ENCODE measurements at regions not wholly inside any gene's neighbourhood (a gene's known extent, or its start where the extent isn't known, plus 50 kb on each side); places are given as distances from the start of the nearest gene placed in this dataset.

DNA sequence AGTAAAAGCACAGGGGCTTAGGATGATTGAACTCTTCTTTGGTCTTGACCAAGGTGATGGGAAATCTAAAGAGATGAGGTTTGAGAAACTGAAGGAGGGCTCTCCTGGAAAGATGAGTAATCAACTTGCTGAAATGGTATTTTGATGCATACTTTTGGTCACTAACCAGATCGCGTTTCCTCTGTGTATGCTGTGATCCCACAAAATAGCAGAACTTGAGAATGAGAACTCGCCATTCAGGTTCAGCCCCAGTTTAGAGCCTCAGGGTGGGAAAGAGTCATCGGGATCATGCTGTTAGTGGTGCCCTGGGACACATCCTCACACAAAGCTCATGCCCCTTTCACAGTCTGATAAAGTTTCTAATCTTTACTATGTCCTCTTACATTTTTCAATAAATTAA lies 488.8 kb downstream of the ETNK1 start:
- no peak overlapping the region for H3K4me3 ChIP-seq
- intact Hi-C loops (cut with DNase I; ENCODE audit: low total_unique reads), result no loop called here
- H3K27me3 ChIP-seq, result no peaks in the 10 kb centered on the region
- H3K4me1 ChIP-seq, result no peaks in the 10 kb centered on the region
- no peaks in the 10 kb centered on the region for H3K36me3 ChIP-seq
- no peaks in the 10 kb centered on the region for H3K9me3 ChIP-seq
- DNase-seq (ENCODE audit: low spot score in 2 of 2), result no peak
- TF ChIP-seq POLR2AphosphoS5 (IDR thresholded peaks at IDR 0.05) (no peak), POLR2A (IDR thresholded peaks at IDR 0.05) (no peak)
- TF ChIP-seq, protein P1, sequence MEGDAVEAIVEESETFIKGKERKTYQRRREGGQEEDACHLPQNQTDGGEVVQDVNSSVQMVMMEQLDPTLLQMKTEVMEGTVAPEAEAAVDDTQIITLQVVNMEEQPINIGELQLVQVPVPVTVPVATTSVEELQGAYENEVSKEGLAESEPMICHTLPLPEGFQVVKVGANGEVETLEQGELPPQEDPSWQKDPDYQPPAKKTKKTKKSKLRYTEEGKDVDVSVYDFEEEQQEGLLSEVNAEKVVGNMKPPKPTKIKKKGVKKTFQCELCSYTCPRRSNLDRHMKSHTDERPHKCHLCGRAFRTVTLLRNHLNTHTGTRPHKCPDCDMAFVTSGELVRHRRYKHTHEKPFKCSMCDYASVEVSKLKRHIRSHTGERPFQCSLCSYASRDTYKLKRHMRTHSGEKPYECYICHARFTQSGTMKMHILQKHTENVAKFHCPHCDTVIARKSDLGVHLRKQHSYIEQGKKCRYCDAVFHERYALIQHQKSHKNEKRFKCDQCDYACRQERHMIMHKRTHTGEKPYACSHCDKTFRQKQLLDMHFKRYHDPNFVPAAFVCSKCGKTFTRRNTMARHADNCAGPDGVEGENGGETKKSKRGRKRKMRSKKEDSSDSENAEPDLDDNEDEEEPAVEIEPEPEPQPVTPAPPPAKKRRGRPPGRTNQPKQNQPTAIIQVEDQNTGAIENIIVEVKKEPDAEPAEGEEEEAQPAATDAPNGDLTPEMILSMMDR (IDR thresholded peaks at IDR 0.05), result no peak
- no peak overlapping the region for H3K27ac ChIP-seq

DNA sequence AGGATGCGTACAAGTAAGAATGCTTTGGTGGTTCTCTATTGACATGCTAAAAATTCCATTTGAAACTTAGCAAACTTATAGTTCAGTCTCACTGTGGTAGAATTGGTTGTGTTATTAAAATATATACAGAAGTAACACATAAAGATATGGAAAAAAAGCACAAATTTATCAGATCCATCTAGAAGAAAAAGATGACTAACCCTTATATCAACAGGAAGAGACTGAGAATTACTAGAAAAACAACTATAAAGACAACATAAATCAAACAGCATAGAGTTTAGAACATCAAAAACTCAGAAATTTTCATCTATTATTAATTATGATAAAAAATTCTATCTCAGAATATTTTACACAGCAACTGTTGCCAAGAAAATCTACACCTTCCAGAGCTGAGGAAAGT lies 491.0 kb downstream of the ETNK1 start:
- DNase-seq (ENCODE audit: low spot score in 2 of 2), result no peak
- H3K4me1 ChIP-seq, result no peaks in the 10 kb centered on the region
- H3K27me3 ChIP-seq, result no peaks in the 10 kb centered on the region
- no peak overlapping the region for H3K4me3 ChIP-seq
- no peak overlapping the region for H3K27ac ChIP-seq
- intact Hi-C loops (cut with DNase I; ENCODE audit: low total_unique reads), result no loop called here
- TF ChIP-seq, protein P1 (IDR thresholded peaks at IDR 0.05), result no peak
- no peak for TF ChIP-seq POLR2AphosphoS5 (IDR thresholded peaks at IDR 0.05)
- TF ChIP-seq POLR2A (IDR thresholded peaks at IDR 0.05), result no peak
- no peaks in the 10 kb centered on the region for H3K9me3 ChIP-seq
- H3K36me3 ChIP-seq, result no peaks in the 10 kb centered on the region

GRCh38 chr12:23126794-23127193 lies 501.8 kb downstream of the ETNK1 start:
- no peaks in the 10 kb centered on the region for H3K36me3 ChIP-seq
- intact Hi-C loops (cut with DNase I; ENCODE audit: low total_unique reads), result no loop called here
- no peaks in the 10 kb centered on the region for H3K4me1 ChIP-seq
- no peaks in the 10 kb centered on the region for H3K9me3 ChIP-seq
- TF ChIP-seq POLR2AphosphoS5 (IDR thresholded peaks at IDR 0.05) (no peak), POLR2A (IDR thresholded peaks at IDR 0.05) (no peak)
- TF ChIP-seq, protein P1 (IDR thresholded peaks at IDR 0.05), result no peak
- H3K4me3 ChIP-seq, result no peak overlapping the region
- no peak for DNase-seq (ENCODE audit: low spot score in 2 of 2)
- H3K27ac ChIP-seq, result no peak overlapping the region
- H3K27me3 ChIP-seq, result no peaks in the 10 kb centered on the region

- Histone ChIP-seq H3K27ac (no peak overlapping the region), H3K27me3 (no peaks in the 10 kb centered on the region), H3K36me3 (no peaks in the 10 kb centered on the region), H3K4me1 (no peaks in the 10 kb centered on the region), H3K9me3 (no peaks in the 10 kb centered on the region), H3K4me3 (no peak overlapping the region)
- no peak for TF ChIP-seq POLR2AphosphoS5 (IDR thresholded peaks at IDR 0.05)
- TF ChIP-seq POLR2A (IDR thresholded peaks at IDR 0.05), result no peak
- TF ChIP-seq, protein P1 (IDR thresholded peaks at IDR 0.05), result no peak
- DNase-seq (ENCODE audit: low spot score in 2 of 2), result no peak
- intact Hi-C loops (cut with DNase I; ENCODE audit: low total_unique reads), result no loop called here
Measured at GRCh38 chr12:23127701-23128100, 502.7 kb downstream of the ETNK1 start.

DNA sequence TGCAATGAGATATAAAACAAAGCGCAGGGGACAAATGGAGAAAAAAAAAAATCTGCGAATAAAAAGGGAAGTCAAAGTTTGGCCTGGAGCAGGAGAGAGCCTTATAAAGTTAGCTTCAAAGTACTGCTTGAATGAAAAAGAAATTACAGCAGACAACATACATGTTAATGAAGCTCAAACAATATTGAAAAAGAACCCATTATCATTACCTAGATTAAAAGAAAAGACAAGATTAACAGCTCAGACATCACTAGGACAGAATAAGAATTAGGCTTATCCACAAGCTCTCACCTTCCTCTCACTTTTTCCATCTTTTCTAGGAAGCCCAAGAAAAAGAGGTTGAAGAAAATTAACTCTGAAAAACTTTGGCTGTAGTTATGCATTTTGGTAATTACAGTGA lies 503.5 kb downstream of the ETNK1 start:
- Histone ChIP-seq H3K36me3 (no peaks in the 10 kb centered on the region), H3K9me3 (no peaks in the 10 kb centered on the region), H3K4me3 (no peak overlapping the region), H3K4me1 (no peaks in the 10 kb centered on the region), H3K27me3 (no peaks in the 10 kb centered on the region), H3K27ac (no peak overlapping the region)
- DNase-seq (ENCODE audit: low spot score in 2 of 2), result no peak
- TF ChIP-seq POLR2AphosphoS5 (IDR thresholded peaks at IDR 0.05) (no peak), POLR2A (IDR thresholded peaks at IDR 0.05) (no peak)
- TF ChIP-seq, protein P1 (IDR thresholded peaks at IDR 0.05), result no peak
- intact Hi-C loops (cut with DNase I; ENCODE audit: low total_unique reads), result no loop called here

All from breast epithelium (tissue), 4 donors.